GM19240 (cell line): ENCODE measurements at regions not wholly inside any gene's neighbourhood (a gene's known extent, or its start where the extent isn't known, plus 50 kb on each side); places are given as distances from the start of the nearest gene placed in this dataset.

ENCODE experiments used
- DNase-seq: peaks from one replicate; pipeline ENCODE4 v3.0.0; 2011; ENCODE audit warnings: low spot score; ENCODE audit not compliant: insufficient read length

GRCh38 chr10:61097026-61097425, 153.0 kb upstream of the RHOBTB1 start:
- DNase-seq = no peak

- no peak for DNase-seq
Measured at GRCh38 chr10:61096056-61096455, 152.1 kb upstream of the RHOBTB1 start.

- DNase-seq = no peak
Measured at GRCh38 chr10:61091531-61091930, 147.5 kb upstream of the RHOBTB1 start.

GRCh38 chr10:61089251-61089650, 145.3 kb upstream of the RHOBTB1 start:
- no peak for DNase-seq

GRCh38 chr10:61084493-61084892, 140.5 kb upstream of the RHOBTB1 start:
- DNase-seq = no peak

- no peak for DNase-seq
Measured at GRCh38 chr10:61081301-61081700, 137.3 kb upstream of the RHOBTB1 start.

GRCh38 chr10:61078542-61079275, 134.7 kb upstream of the RHOBTB1 start:
- no peak for DNase-seq

- DNase-seq = no peak
Measured at GRCh38 chr10:61076572-61077114, 132.7 kb upstream of the RHOBTB1 start.

GRCh38 chr10:61073391-61073790, 129.4 kb upstream of the RHOBTB1 start:
- no peak for DNase-seq

- DNase-seq = no peak
Measured at GRCh38 chr10:61071580-61071979, 127.6 kb upstream of the RHOBTB1 start.

- DNase-seq = no peak
Measured at GRCh38 chr10:61068471-61068870, 124.5 kb upstream of the RHOBTB1 start.

- DNase-seq = no peak
Measured at GRCh38 chr10:61067671-61068336, 123.8 kb upstream of the RHOBTB1 start.

GRCh38 chr10:61066661-61067344, 122.8 kb upstream of the RHOBTB1 start:
- no peak for DNase-seq

- no peak for DNase-seq
Measured at GRCh38 chr10:61065051-61065450, 121.1 kb upstream of the RHOBTB1 start.

- DNase-seq = no peak
Measured at GRCh38 chr10:61064356-61064755, 120.4 kb upstream of the RHOBTB1 start.

- no peak for DNase-seq
Measured at GRCh38 chr10:61063901-61064300, 119.9 kb upstream of the RHOBTB1 start.

GRCh38 chr10:61063034-61063433, 119.0 kb upstream of the RHOBTB1 start:
- no peak for DNase-seq

- DNase-seq = no peak
Measured at GRCh38 chr10:61061923-61062504, 118.0 kb upstream of the RHOBTB1 start.

GRCh38 chr10:61059636-61060035, 115.7 kb upstream of the RHOBTB1 start:
- DNase-seq = no peak

- no peak for DNase-seq
Measured at GRCh38 chr10:61052469-61053205, 108.7 kb upstream of the RHOBTB1 start.

- DNase-seq = no peak
Measured at GRCh38 chr10:61051344-61051743, 107.4 kb upstream of the RHOBTB1 start.
